Vagina (tissue), 2 donors: ENCODE measurements at regions not wholly inside any gene's neighbourhood (a gene's known extent, or its start where the extent isn't known, plus 50 kb on each side); places are given as distances from the start of the nearest gene placed in this dataset.

Experiments used
- POLR2A ChIP-seq, 2 donors: fragments of 450-650 bp; IDR thresholded peaks; one replicate each; pipeline ENCODE4 v1.6.1; 2017; ENCODE audit warnings: antibody characterized with exemption in 2 of 2, mild to moderate bottlenecking in 2 of 2, moderate library complexity in 2 of 2
- TF ChIP-seq, protein P1 (sequence below), 3 experiments: fragments of 450-650 bp in 2 of 3; fragments of 200-600 bp in 1 of 3; sonication (generic) in 1 of 3; IDR thresholded peaks; one replicate each; pipeline ENCODE4 v1.5.1; 2017 to 2019; ENCODE audit warnings: antibody characterized with exemption in 3 of 3, mild to moderate bottlenecking in 2 of 3, moderate library complexity in 2 of 3

DNA sequence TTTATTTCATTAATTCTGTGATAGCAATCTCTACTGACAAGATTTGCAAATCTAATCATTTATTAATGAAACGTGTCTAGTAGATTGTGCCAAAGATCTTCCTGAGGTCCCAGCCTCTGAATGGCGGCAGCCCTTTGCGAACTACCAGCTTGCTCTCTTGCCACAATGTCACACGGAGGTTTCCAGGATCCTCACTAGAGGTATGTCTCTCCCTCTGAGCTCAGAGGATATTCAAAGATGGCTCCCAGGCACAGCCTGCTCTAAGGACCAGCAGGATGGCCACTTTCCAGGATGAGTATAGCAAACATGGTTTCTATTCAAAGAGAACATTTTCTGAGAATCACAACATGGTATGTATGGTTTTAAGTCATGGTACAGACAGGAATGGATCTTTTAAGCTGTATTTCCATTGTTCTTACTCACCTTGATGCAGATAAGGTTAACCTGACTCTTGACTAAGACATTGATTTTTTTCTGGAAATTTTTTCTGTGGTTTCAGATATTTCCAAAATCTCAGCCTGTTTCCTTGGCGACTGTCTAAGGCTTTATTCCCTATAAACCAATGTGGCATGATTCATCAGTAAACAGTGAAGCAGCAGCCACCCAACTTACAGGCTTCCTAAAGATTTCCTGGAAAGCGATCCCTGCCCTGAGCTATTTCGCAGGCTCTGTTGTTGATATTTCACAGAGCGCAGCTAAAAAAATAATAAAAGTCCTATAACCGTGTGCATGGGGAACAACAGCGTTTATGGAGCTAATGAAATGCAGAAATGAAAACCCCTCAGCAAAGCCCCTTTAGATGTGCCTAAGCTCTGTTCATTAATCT is 54.1 kb upstream of the KLF7 start:
- no peak for TF ChIP-seq POLR2A (IDR thresholded peaks at IDR 0.05)
- TF ChIP-seq, protein P1, sequence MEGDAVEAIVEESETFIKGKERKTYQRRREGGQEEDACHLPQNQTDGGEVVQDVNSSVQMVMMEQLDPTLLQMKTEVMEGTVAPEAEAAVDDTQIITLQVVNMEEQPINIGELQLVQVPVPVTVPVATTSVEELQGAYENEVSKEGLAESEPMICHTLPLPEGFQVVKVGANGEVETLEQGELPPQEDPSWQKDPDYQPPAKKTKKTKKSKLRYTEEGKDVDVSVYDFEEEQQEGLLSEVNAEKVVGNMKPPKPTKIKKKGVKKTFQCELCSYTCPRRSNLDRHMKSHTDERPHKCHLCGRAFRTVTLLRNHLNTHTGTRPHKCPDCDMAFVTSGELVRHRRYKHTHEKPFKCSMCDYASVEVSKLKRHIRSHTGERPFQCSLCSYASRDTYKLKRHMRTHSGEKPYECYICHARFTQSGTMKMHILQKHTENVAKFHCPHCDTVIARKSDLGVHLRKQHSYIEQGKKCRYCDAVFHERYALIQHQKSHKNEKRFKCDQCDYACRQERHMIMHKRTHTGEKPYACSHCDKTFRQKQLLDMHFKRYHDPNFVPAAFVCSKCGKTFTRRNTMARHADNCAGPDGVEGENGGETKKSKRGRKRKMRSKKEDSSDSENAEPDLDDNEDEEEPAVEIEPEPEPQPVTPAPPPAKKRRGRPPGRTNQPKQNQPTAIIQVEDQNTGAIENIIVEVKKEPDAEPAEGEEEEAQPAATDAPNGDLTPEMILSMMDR (IDR thresholded peaks at IDR 0.05): no peak
